Right renal cortex interstitium (tissue), 3 donors: ENCODE measurements at regions not wholly inside any gene's neighbourhood (a gene's known extent, or its start where the extent isn't known, plus 50 kb on each side); places are given as distances from the start of the nearest gene placed in this dataset.
"Not testable (repeated sequence)": the region's sequence is repeated elsewhere in the genome, so short reads cannot be mapped to it uniquely, and the experiment has no call there.

ENCODE experiments used
- DNase-seq, 3 donors: peaks; one replicate each; pipeline ENCODE4 v3.0.0-alpha.2; 2013; ENCODE audit warnings: low read depth in 3 of 3, low spot score in 2 of 3

DNA sequence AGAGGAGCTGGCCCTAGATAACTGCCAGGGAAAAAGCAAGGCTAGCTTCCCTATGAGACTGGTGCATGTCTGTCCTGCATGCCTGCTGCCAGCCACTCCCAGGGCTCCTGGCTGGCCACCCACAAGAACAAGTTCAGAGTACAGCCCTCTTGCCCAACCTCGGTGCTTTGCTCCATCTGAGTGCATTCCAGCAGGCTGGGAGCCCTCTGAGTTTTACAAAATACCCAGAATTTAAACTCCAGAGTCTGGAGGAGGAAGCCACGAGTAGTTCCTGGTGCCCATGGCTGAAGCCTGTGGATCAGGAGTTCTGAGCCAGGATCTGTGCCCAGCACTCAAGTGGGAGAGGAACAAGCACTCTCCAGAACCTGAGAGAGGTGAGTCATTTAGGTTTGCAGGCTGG lies 111.6 kb downstream of the MAGEE2 start:
- no peak for DNase-seq

DNA sequence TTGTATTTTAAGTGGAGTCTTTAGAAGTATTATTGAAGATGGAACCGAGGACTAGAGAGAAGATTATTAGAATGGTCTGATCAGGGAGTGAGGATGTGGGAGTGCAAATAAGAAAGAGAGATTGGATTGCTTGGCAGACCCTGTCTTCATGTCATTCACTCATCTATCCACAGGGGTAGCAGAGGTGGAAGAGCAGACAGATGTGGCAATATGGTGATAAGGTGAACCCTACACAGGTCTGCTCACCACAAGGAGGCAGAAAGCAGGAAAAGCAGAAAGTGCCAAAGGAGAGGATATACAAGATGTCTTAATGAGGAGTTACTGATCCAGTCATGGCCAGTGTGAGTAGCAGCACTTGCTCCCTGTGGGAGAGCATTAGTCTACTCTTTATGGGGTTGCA lies 129.4 kb downstream of the MAGEE2 start:
- no peak for DNase-seq

- no peak for DNase-seq
These were observed 127.0 kb upstream of the ZDHHC15 start for GRCh38 chrX:75649829-75650228.

DNA sequence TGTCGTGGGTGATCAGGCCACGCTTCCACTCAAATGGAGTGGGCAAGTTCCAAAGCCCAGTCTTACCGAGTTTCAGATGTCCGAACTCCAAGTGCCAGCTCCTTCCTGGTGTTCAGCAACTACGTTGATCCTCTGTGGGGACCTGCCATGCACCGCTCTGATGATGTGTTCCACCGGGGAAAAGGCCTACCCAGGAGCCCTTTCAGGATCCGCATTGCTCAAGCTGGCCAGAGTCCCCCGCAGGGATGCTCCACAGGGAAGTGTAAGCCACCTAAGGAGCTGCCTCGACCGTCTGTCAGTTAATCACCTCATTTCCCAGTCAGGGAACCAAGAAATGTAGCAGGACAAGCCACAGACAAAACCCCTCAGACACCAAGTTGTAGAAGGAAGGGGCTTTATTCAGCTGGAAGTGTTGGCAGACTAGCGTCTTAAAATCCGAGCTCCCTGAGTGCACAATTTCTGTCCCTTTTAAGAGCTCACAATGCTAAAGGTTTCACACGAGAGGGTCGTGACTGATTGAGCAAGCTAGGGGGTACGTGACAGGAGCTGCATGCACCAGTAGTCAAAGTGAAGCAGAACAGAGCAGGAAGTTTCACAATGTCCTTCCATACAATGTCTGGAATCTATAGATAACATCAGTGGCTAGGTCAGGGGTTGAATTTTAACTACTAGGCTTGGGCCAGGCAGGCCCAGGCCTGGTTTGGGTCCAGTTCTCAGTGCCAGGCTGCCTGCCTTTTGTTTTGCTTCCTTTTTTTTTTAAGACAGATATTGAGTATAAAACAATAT lies 126.2 kb upstream of the ZDHHC15 start:
- no peak for DNase-seq

DNA sequence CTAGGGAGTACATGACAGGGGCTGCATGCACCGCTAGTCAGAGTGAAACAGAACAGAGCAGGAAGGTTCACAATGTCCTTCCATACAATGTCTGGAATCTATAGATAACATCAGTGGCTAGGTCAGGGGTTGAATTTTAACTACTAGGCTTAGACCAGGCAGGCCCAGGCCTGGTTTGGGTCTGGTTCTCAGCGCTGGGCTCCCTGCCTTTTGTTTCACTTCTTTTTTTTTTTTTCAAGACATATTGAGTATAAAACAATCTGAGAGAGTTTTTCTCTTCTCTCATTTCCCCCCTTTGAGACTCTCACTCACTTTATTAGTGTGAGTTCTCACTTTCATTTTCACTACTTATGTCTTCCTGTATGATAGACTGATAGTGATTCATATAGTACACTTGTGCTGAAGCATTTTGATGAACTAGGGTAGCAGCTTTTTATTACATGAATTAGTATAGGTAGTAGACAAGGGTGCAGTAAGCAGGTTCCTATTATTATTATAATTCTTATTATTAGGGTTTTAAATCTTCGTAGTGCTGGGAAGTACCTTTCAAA lies 120.0 kb upstream of the ZDHHC15 start:
- DNase-seq = no peak

DNA sequence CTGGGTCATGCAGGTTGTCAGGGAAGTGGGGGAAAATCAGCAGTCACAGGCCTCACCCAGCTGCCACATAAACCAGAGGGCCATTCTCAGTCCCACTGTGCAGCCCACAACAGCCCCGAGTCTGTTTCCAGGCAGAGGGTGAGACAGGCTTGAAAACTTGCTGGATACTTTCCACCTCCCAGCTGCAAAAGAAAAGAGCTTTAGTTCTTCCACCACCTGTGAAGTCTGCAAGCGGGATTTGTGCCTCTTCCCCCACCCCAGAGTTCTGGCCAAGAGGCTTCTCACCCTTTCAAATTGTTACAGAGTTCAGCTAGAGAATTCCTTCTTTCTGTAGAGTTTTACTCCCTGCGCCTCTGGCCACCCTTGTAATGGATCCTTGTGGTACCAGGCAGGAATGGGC lies 115.5 kb upstream of the ZDHHC15 start:
- DNase-seq = no peak

DNA sequence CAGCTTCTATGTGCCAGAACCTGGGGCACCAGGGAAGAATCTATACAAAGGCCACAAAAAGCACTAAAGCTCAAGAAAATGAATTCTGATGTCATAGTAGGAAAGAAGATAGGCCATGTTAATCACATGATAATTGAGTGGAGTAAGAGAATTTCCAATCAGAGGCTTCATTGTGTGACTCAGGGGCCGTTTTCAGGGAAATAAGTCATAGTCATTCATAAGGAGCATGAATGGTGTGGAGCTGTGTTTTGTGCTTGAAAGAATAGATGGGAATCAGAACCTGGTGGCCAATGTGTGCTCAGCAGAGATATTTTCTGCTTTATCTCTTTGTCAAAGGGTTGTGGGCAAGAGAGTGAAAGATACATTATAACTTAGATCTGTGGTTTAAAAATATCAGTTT lies 102.4 kb upstream of the ZDHHC15 start:
- no peak for DNase-seq

GRCh38 chrX:75623535-75623934 lies 100.7 kb upstream of the ZDHHC15 start:
- no peak for DNase-seq

DNA sequence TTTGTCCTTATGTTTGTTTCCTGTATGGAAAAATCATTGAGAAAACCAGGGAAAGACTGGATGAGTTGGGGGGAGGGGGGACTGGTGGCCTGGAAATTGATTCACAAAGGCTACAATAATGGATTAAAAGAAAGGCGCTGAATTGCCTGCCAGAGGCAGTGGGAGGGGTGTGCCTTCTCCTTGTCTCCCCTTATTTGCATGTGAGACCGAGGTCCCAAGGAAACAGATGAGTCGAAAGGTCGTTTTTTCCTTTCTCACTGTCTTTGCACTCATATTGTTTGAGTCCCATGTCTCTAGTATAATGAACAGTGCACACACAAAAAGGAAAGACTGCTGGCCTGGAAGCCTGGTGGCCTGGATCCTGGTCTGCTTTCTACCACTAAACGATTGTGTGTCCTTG lies 86.6 kb upstream of the ZDHHC15 start:
- DNase-seq = no peak

DNA sequence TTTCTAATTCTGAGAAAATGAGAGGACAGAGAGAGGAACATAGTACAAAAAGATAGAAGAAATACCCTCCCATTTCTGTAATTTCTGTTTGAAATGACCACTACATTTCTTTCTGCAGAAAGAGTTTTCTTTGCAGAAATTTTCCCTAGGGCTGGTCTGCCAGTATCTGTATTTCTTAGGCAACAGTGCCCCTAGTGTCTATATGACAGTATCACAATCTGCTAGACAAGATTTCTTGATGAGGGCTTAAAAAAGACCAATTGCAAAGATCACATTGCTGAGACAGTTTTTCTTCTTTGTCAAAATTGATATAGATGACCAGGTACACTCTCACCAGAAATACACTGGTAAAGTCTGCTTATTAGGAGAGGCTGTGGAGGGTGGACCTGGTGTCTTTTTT lies 81.0 kb upstream of the ZDHHC15 start:
- DNase-seq = peak in 1 of 3 donors; percentile 1

DNA sequence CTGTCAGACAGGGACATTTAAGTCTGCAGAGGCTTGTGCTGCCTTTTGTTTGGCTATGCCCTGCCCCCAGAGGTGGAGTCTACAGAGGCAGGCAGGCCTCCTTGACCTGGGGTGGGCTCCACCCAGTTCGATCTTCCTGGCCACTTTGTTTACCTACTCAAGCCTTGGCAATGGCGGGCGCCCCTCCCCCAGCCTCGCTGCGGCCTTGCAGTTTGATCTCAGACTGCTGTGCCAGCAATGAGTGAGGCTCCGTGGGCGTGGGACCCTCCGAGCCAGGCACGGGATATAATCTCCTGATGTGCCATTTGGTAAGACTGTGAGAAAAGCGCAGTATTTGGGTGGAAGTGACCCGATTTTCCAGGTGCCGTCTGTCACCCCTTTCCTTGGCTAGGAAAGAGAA lies 79.2 kb upstream of the ZDHHC15 start:
- not testable (repeated sequence) for DNase-seq

- no peak for DNase-seq
These were observed 73.3 kb upstream of the ZDHHC15 start for GRCh38 chrX:75596178-75596577.

- not testable (repeated sequence) for DNase-seq
These were observed 70.3 kb upstream of the ZDHHC15 start for GRCh38 chrX:75593186-75593585.

DNA sequence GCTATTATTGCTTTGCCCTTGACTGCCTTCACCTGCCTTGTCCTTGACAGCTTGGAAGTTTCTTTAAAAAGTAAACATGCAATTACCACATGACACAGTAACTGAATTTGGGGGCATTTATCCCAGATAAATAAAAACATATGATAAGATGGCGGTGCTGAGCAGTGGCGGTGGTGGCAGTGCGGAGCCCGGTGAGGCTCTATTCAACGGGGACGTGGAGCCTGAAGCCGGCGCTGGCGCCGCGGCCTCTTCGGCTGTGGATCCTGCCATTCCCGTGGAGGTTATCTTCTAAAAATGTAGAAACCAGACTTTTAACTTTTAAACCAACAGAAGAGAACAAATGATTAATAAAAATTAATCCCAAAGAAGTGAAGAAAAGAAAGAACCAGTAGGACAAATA lies 59.7 kb upstream of the ZDHHC15 start:
- DNase-seq = no peak
